ENCODE measurements at regions not wholly inside any gene's neighbourhood (a gene's known extent, or its start where the extent isn't known, plus 50 kb on each side); places are given as distances from the start of the nearest gene placed in this dataset.

- peaks cover 7 to 18% (median 12%) of the 10 kb centered on the region in 4 experiments; a peak in 6 of 7 replicates for H3K4me1 ChIP-seq (replicated peaks in 1 of 4; ENCODE audit: control insufficient read depth in 3 of 4, insufficient read depth in 4 of 4, low read length in 3 of 4)
- DNase-seq (ENCODE audit: low read depth in 1 of 2, low spot score in 2 of 2), result no peak
- H3K79me1 ChIP-seq (ENCODE audit: low read depth, low read length), result no peaks in the 10 kb centered on the region
- H2BK5ac ChIP-seq (ENCODE audit: low read depth, low read length), result peak overlapping the region; percentile 89; the same call in 1 of the 2 replicates
- no peak overlapping the region for H3K27ac ChIP-seq (ENCODE audit: low read depth, low read length)
- no peak overlapping the region for H3K23ac ChIP-seq (ENCODE audit: insufficient read length)
- H3K4me2 ChIP-seq (ENCODE audit: insufficient read depth in 1 of 2, low read depth in 2 of 2, low read length in 2 of 2), result peak overlapping the region; percentile 48 to 60
- H2BK120ac ChIP-seq (replicated peaks; ENCODE audit: low read depth, low read length), result no peak overlapping the region
- no peak overlapping the region for H4K91ac ChIP-seq (replicated peaks; ENCODE audit: insufficient read length, low read length)
- H3K14ac ChIP-seq (ENCODE audit: insufficient read length), result no peak overlapping the region
- peak; percentile 65 for FAIRE-seq
- H3K9me3 ChIP-seq (ENCODE audit: insufficient read depth in 2 of 2, low read depth in 1 of 2, low read length in 1 of 2), result no peaks in the 10 kb centered on the region
- no peaks in the 10 kb centered on the region for H3K79me2 ChIP-seq (ENCODE audit: control insufficient read depth in 1 of 2, insufficient read depth in 2 of 2, low read length in 2 of 2)
- H2AFZ ChIP-seq (ENCODE audit: low read length), result no peak overlapping the region
- H4K20me1 ChIP-seq (replicated peaks in 1 of 2; ENCODE audit: control insufficient read depth in 1 of 2, insufficient read depth in 2 of 2, low read length in 2 of 2), result no peaks in the 10 kb centered on the region
- POLR2A ChIA-PET (ENCODE audit: partially characterized antibody), result interaction anchor here (1.4 kb wide), 1 partner anchor 9 kb away, joined by 4 read pairs; no protein-coding TSS in a partner anchor
- no peak overlapping the region for H3K4ac ChIP-seq (replicated peaks; ENCODE audit: insufficient read length, low read depth, low read length)
- no peak overlapping the region for H2BK15ac ChIP-seq (ENCODE audit: low read length)
- H3K56ac ChIP-seq (replicated peaks; ENCODE audit: insufficient read length, low read depth, low read length), result no peak overlapping the region
- H2AK5ac ChIP-seq (ENCODE audit: low read depth, low read length), result peak overlapping the region; percentile 88; the same call in 1 of the 2 replicates
- H2BK20ac ChIP-seq (ENCODE audit: low read length), result 0 out of 2 replicates have a peak overlapping the region, but pooled peaks have one; percentile 67
- CTCF ChIA-PET (ENCODE audit: partially characterized antibody), result interaction anchor here (0.8 to 6.2 kb wide), 12 partner anchors 9 to 246 kb away, joined by 3 to 43 read pairs (median 4); no protein-coding TSS in a partner anchor
- H4K5ac ChIP-seq (ENCODE audit: insufficient read length, low read depth, low read length), result no peak overlapping the region
- peak overlapping the region; percentile 60; the same call in 1 of the 2 replicates for H2BK12ac ChIP-seq (ENCODE audit: low read depth, low read length)
- H3K27me3 ChIP-seq (replicated peaks in 1 of 4; ENCODE audit: control insufficient read depth in 3 of 4, extremely low read depth in 1 of 4, insufficient read depth in 3 of 4, low read length in 3 of 4), result peaks cover 0 to 3% (median 0%) of the 10 kb centered on the region in 4 experiments; a peak in 4 of 7 replicates
- H3K4me3 ChIP-seq (ENCODE audit: extremely low read depth in 1 of 4, insufficient read depth in 2 of 4, low read depth in 3 of 4, low read length in 4 of 4), result peak overlapping the region in 1 of 4 experiments; percentile 11; a peak in 1 of 8 replicates
- H3K18ac ChIP-seq (ENCODE audit: extremely low read depth, low read length), result peak overlapping the region; percentile 91
- no peak overlapping the region for H3K9ac ChIP-seq (replicated peaks in 1 of 4; ENCODE audit: extremely low read depth in 1 of 4, low read depth in 3 of 4, low read length in 3 of 4)
- H3K36me3 ChIP-seq (ENCODE audit: control insufficient read depth in 2 of 4, insufficient read depth in 4 of 4, low read length in 3 of 4), result no peaks in the 10 kb centered on the region
- H3K23me2 ChIP-seq (ENCODE audit: low read depth, low read length), result peaks cover 2% of the 10 kb centered on the region; the same call in 1 of the 2 replicates
- H4K8ac ChIP-seq (ENCODE audit: extremely low read depth, insufficient read depth, low read length), result no peak overlapping the region
- TF ChIP-seq SIX5 (IDR thresholded peaks at IDR 0.05; ENCODE audit: low read depth, low read length), result no peak
- no peak for TF ChIP-seq SIRT6 (IDR thresholded peaks at IDR 0.05; ENCODE audit: low read length)
- TF ChIP-seq SUZ12 (IDR thresholded peaks at IDR 0.05; ENCODE audit: low read length), result no peak
- TF ChIP-seq MAFK (IDR thresholded peaks at IDR 0.05; ENCODE audit: low read depth, low read length), result no peak
- TF ChIP-seq, protein P1, sequence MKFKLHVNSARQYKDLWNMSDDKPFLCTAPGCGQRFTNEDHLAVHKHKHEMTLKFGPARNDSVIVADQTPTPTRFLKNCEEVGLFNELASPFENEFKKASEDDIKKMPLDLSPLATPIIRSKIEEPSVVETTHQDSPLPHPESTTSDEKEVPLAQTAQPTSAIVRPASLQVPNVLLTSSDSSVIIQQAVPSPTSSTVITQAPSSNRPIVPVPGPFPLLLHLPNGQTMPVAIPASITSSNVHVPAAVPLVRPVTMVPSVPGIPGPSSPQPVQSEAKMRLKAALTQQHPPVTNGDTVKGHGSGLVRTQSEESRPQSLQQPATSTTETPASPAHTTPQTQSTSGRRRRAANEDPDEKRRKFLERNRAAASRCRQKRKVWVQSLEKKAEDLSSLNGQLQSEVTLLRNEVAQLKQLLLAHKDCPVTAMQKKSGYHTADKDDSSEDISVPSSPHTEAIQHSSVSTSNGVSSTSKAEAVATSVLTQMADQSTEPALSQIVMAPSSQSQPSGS (IDR thresholded peaks at IDR 0.05; ENCODE audit: low read length), result no peak
- no peak for TF ChIP-seq HDAC6 (IDR thresholded peaks at IDR 0.05; ENCODE audit: low read depth, low read length)
- TF ChIP-seq RNF2 (IDR thresholded peaks at IDR 0.05; ENCODE audit: borderline replicate concordance, low read depth, low read length, missing control alignments, poor library complexity, severe bottlenecking), result no peak
- no peak for TF ChIP-seq SAP30 (IDR thresholded peaks at IDR 0.05; ENCODE audit: insufficient read depth, insufficient replicate concordance, low read length)
- no peak for TF ChIP-seq CEBPB (IDR thresholded peaks at IDR 0.05; ENCODE audit: low read depth, low read length)
- no peak for TF ChIP-seq EGR1 (IDR thresholded peaks at IDR 0.05; ENCODE audit: borderline replicate concordance, low read depth, low read length)
- TF ChIP-seq POU5F1 (IDR thresholded peaks at IDR 0.05; ENCODE audit: low read depth, low read length), result no peak
- TF ChIP-seq KDM4A (IDR thresholded peaks at IDR 0.05; ENCODE audit: low read depth, low read length, severe bottlenecking), result no peak
- no peak for TF ChIP-seq RXRA (IDR thresholded peaks at IDR 0.05; ENCODE audit: insufficient read depth, low read depth, low read length)
These were observed 126.7 kb downstream of the FOXD2 start for GRCh38 chr1:47564570-47564969.

All from H1 (cell line).